ENCODE measurements at regions not wholly inside any gene's neighbourhood (a gene's known extent, or its start where the extent isn't known, plus 50 kb on each side); places are given as distances from the start of the nearest gene placed in this dataset.

DNA sequence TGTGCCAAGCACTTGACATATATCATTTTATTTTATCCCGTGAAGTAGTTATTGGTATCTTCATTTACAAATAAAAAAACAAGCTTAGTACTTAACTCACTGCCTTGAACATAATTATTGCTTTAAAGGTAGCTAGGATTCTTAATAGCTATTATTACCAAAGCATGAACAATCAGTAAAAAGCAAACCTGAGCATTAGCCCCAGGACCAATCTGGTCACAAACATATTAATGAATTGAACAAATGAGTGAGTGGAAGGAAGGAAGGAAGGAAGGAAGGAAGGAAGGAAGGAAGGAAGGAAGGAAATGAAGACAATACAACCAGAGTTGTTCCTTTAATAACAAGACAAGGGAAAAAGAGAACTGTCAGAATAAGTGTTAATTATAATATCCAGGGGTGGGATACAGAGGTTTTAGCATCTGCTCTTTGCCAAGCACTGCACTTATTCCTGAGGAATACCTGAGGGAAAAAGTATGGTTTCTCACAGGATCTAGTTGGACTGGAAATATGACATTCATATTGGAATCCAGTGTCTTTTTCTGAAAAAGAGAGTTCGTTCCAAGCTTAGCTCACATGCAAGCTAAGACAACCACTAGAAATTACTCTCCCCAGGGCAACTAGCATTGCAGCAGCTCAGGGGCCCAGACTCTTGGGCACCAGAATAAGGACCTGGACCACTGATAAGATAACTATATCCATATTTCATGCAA, 172.9 kb upstream of the MGMT start:
- DNase-seq (ENCODE audit: low spot score) = no peak

GRCh38 chr10:129294944-129295343, 172.1 kb upstream of the MGMT start:
- no peak for DNase-seq (ENCODE audit: low spot score)

DNA sequence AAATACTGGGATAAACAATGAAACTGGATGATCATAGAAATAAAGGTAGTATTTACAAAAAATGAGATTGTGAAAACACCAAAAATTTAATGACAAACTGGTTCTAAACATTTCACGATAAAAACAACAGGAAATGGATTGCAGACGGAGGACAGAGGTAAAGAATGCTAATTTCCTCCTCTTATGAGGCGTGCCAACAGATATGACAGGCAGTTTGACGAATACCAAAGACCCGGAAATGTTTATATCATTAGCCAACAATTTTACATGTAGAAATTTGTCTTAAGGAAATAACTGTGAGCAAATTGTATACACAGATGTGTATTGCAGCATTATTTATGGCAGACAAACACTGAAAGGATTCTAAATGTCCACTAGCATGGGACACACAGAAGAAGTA, 162.0 kb upstream of the MGMT start:
- DNase-seq (ENCODE audit: low spot score) = no peak

GRCh38 chr10:129307141-129307540, 159.9 kb upstream of the MGMT start:
- DNase-seq (ENCODE audit: low spot score) = no peak

DNA sequence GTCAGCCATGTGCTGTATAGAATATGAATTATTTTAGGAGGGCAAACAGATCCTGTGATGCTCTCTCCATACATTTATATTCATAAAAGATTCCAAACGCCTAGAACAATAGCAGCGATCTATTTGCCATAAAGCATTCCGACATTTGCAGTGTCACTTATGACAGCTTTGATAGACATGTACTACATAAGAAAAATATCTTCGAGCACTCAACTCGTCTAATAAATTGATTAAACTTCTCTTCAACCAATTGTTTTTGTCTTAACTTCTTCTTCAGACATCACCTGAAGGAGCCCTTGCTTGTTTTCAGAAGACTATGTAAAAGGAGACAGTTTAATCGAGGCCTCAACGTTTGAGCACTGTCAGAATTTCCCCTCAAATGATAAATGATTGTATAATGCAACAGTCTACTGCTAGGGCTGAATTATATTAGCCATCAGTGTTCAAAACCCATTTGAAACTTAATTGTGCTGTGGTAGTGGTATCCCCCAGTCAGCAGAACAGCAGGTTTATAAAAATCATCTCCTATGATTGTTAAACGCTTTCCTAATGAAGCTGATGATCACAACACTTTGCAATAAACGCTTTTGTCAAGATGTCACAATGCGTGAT, 158.0 kb upstream of the MGMT start:
- DNase-seq (ENCODE audit: low spot score) = no peak

- DNase-seq (ENCODE audit: low spot score) = no peak
Measured at GRCh38 chr10:129309565-129309964, 157.5 kb upstream of the MGMT start.

DNA sequence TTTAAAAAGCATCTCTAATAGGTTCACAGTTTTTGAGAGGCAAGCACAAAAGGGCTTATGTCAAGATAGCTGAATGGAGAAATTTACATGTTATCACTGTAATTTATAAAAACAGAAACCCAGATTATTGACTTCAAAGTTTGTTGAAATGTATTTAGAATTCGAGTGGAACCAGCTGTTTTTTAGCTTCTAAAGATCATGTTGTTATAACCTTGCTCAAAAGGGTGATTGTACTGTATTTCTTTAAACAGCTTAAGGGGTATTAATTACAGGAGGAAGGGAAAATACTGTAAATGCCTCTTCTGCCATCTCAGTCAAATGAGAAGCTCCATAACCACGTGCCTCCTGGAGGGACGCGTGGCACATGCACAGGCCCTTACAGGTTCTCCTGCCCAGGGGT, 156.2 kb upstream of the MGMT start:
- no peak for DNase-seq (ENCODE audit: low spot score)

DNA sequence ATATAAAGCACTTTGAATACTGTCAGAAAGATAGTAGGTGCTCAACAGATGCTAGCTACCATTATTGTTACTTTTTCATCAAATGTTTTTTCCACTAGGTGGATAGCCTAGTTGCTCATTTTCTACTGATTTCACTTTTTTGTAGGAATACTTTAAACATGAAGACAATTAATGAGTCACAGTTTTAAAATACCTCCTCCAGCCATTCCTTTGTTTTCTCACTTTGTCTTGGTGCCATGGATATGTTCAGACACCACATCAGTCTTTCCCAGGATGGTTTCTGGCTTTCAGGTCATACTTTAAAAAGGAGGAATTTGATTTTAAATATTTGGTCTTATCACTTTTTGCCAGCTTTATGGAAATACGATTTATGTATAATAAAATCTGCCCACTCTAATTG, 147.1 kb upstream of the MGMT start:
- DNase-seq (ENCODE audit: low spot score) = no peak

DNA sequence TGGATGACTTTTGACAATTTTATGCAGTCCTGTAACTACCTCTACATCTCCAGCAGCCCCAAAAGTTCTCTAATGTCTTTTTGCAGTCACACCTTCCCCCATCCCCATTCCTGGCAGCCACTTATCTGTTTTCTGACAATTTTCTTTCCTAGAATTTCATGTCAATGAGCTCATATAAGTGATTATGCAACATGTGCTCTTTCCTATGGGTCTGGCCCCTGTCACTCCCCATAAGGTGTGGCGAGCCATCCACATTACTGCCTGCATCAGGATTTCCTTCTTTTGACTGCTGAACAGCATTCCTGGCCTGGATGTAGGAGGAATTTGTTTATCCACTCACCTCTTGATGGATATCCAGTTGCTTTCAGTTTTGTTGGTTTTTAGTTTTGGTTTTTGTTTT, 146.7 kb upstream of the MGMT start:
- DNase-seq (ENCODE audit: low spot score) = no peak

DNA sequence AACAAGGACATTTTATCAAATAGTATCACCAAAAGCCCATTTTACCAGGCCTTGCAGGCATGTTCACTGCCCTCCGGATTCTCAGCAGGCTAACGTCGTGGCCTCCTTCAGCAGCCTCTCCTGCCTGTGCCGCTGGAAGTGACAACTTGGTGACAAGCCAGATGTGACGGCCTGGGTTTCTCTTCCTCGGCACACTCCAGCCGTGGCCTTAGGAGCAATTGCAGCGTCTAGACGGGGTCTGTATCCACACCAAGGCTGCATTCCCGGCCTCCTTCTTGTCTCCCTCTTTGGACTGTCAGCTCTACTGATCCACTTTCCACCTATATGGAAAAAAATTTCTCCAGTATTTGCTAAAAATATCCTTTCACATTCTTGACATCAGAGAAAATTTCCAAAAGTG, 145.3 kb upstream of the MGMT start:
- DNase-seq (ENCODE audit: low spot score) = no peak

GRCh38 chr10:129322933-129323820, 143.9 kb upstream of the MGMT start:
- DNase-seq (ENCODE audit: low spot score) = no peak

- DNase-seq (ENCODE audit: low spot score) = no peak
Measured at GRCh38 chr10:129323879-129324278, 143.2 kb upstream of the MGMT start.

- no peak for DNase-seq (ENCODE audit: low spot score)
Measured at GRCh38 chr10:129325893-129326292, 141.1 kb upstream of the MGMT start.

GRCh38 chr10:129328546-129328945, 138.5 kb upstream of the MGMT start:
- no peak for DNase-seq (ENCODE audit: low spot score)

GRCh38 chr10:129329385-129330055, 137.5 kb upstream of the MGMT start:
- DNase-seq (ENCODE audit: low spot score) = no peak

GRCh38 chr10:129330211-129330610, 136.8 kb upstream of the MGMT start:
- no peak for DNase-seq (ENCODE audit: low spot score)

DNA sequence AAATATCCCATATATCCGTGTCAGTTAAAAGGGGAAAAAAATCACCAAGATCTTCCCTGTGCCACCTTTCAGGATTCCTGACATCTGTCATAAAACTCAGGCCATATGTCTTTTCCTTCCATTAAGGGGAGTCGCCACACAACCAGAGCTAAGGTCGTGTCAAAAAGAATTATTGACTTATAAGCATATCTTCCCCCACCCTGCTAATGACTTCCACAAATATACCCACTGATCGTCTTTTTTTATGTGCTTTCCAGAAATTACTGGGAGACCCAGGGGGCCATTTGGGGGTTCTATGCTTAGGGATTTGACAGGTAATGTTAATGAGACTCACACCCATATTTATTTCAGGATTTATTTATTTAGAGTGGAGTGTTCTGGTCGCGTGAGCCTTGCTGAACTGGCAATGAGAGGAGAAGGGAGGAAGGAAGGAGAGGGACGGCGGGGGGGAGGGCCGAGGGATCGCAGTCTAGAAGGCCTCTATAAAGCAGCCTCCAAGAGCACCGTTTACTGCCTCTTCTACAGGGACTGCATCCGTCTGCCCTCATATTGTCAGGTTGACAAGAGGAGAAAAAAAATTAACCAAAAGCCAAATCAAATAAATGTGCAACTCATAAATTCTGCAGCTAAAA, 135.7 kb upstream of the MGMT start:
- no peak for DNase-seq (ENCODE audit: low spot score)

DNA sequence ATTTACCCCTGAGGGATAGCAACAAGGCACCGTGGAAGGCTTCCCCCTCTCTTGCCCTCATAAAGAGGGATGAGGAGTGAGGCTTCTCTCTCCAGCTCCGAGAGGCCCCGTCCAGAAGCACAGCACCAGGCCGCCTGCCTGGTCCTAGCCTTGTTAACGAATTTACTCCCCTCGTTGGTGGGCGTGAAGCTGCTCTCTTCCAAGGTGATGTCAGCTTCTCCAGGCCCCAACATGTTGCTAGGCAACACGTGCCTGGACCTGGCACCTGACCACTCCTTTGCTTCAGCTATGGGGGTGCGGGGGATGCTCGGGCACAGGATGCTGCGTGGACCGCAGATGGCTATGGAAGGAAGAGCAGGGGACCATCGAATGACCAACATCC, 135.2 kb upstream of the MGMT start:
- no peak for DNase-seq (ENCODE audit: low spot score)

- no peak for DNase-seq (ENCODE audit: low spot score)
Measured at GRCh38 chr10:129332476-129332875, 134.6 kb upstream of the MGMT start.

- no peak for DNase-seq (ENCODE audit: low spot score)
Measured at GRCh38 chr10:129333706-129334105, 133.3 kb upstream of the MGMT start.

DNA sequence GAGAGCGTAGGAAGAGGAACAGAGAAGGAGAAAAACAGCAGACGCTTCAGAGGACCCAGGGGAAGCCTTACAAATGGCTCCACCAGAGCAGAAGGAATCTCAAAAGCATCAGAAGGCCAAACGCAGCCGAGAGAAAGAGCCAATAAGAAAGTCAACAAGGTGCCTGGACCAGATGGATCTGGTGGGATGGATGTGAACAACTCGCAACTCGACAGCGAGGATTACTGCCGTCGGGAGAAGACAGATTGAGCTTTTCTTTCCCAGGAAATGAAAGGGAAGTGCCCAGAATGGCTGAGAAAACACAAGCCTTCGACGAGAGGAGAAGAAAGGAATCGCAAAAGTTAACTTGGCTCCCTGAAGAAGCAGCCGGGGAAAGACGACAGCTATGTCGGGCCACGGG, 132.8 kb upstream of the MGMT start:
- DNase-seq (ENCODE audit: low spot score) = no peak

All from mesenteric fat pad (tissue), 1 donor.